WTC11 (cell line): ENCODE measurements at regions not wholly inside any gene's neighbourhood (a gene's known extent, or its start where the extent isn't known, plus 50 kb on each side); places are given as distances from the start of the nearest gene placed in this dataset.

Experiments
- ATAC-seq: fragments of 200-7000 bp; cut with Tn5 transposase; 2 replicates; pipeline ENCODE4 v1.10.0; 2021; ENCODE audit warnings: mild to moderate bottlenecking, moderate library complexity
- CTCF ChIA-PET: fragments of 300-600 bp; sonication (Branson Sonifier 250); formaldehyde crosslinking; loops from one replicate; lab custom pipeline; 2021; ENCODE audit warnings: antibody characterized with exemption; lab: Charles Lee
- POLR2A ChIA-PET: fragments of 350-600 bp; sonication (Branson Sonifier 250); formaldehyde crosslinking; loops from one replicate; lab custom pipeline; 2021; ENCODE audit warnings: antibody characterized with exemption; lab: Charles Lee
- DNase-seq: peaks from one replicate; pipeline ENCODE4 v3.0.0; 2021; ENCODE audit warnings: low spot score
- H3K27ac Mint-ChIP-seq: 2 replicates; pipeline ENCODE4 v1.8.0; 2021; ENCODE audit warnings: mixed read lengths
- H3K27me3 Mint-ChIP-seq: 2 replicates; pipeline ENCODE4 v1.8.0; 2021; ENCODE audit warnings: low read depth, mild to moderate bottlenecking, moderate library complexity, mixed read lengths
- H3K36me3 Mint-ChIP-seq: 2 replicates; pipeline ENCODE4 v1.8.0; 2021; ENCODE audit warnings: mixed read lengths
- H3K4me1 Mint-ChIP-seq: 2 replicates; pipeline ENCODE4 v1.8.0; 2022; ENCODE audit warnings: mixed read lengths
- H3K4me3 Mint-ChIP-seq: 2 replicates; pipeline ENCODE4 v1.8.0; 2021; ENCODE audit warnings: mild to moderate bottlenecking, moderate library complexity, mixed read lengths
- H3K9me3 Mint-ChIP-seq: 2 replicates; pipeline ENCODE4 v1.8.0; 2021; ENCODE audit warnings: mixed read lengths
- AFF4 ChIP-seq: sonication (generic); formaldehyde crosslinking; IDR thresholded peaks from 2 replicates; pipeline ENCODE4 v1.8.1; 2023; ENCODE audit warnings: mild to moderate bottlenecking, missing genetic modification reagents, borderline replicate concordance
- ATF2 ChIP-seq: sonication (generic); formaldehyde crosslinking; IDR thresholded peaks from 2 replicates; pipeline ENCODE4 v1.8.1; 2022; ENCODE audit warnings: low read depth, missing genetic modification reagents, borderline replicate concordance
- HMGA2 ChIP-seq: fragments of 250-450 bp; sonication (Bioruptor Pico); IDR thresholded peaks from 2 replicates; pipeline ENCODE4 v1.4.0; 2021; ENCODE audit warnings: mild to moderate bottlenecking, moderate library complexity
- IRF1 ChIP-seq: sonication (generic); formaldehyde crosslinking; IDR thresholded peaks from 2 replicates; pipeline ENCODE4 v1.8.0; 2023; ENCODE audit warnings: missing genetic modification reagents
- JUN ChIP-seq: sonication (generic); formaldehyde crosslinking; IDR thresholded peaks from 2 replicates; pipeline ENCODE4 v1.8.0; 2023; ENCODE audit warnings: mild to moderate bottlenecking, missing genetic modification reagents
- MXD4 ChIP-seq: fragments of 250-450 bp; sonication (Bioruptor Pico); IDR thresholded peaks from 2 replicates; pipeline ENCODE4 v1.8.0; 2021; ENCODE audit warnings: mild to moderate bottlenecking, moderate library complexity, borderline replicate concordance
- NFATC4 ChIP-seq: fragments of 250-450 bp; sonication (Bioruptor Pico); IDR thresholded peaks from 2 replicates; pipeline ENCODE4 v1.9.0; 2021; ENCODE audit warnings: mild to moderate bottlenecking
- NFE2L1 ChIP-seq: sonication (generic); formaldehyde crosslinking; IDR thresholded peaks from 2 replicates; pipeline ENCODE4 v1.8.1; 2023; ENCODE audit warnings: missing genetic modification reagents
- NFYB ChIP-seq: sonication (generic); formaldehyde crosslinking; conservative IDR thresholded peaks from 2 replicates; pipeline ENCODE4 v1.8.0; 2022; ENCODE audit warnings: low read depth, missing genetic modification reagents
- NR1H2 ChIP-seq: sonication (generic); formaldehyde crosslinking; IDR thresholded peaks from 2 replicates; pipeline ENCODE4 v1.9.0; 2021; ENCODE audit warnings: mild to moderate bottlenecking, moderate library complexity, missing genetic modification reagents
- NR2C2 ChIP-seq: sonication (generic); formaldehyde crosslinking; IDR thresholded peaks from 2 replicates; pipeline ENCODE4 v1.8.0; 2022; ENCODE audit warnings: mild to moderate bottlenecking, missing genetic modification reagents
- TCF7 ChIP-seq: sonication (generic); formaldehyde crosslinking; IDR thresholded peaks from 2 replicates; pipeline ENCODE4 v1.8.0; 2022; ENCODE audit warnings: mild to moderate bottlenecking, low read depth, missing genetic modification reagents, moderate library complexity
- TEAD1 ChIP-seq: sonication (generic); formaldehyde crosslinking; IDR thresholded peaks from 2 replicates; pipeline ENCODE4 v1.8.0; 2022; ENCODE audit warnings: mild to moderate bottlenecking, missing genetic modification reagents
- TEAD4 ChIP-seq: sonication (generic); formaldehyde crosslinking; IDR thresholded peaks from 2 replicates; pipeline ENCODE4 v1.8.0; 2022; ENCODE audit warnings: mild to moderate bottlenecking, missing genetic modification reagents
- ZNF121 ChIP-seq: sonication (generic); formaldehyde crosslinking; IDR thresholded peaks from 2 replicates; pipeline ENCODE4 v1.8.0; 2023; ENCODE audit warnings: missing genetic modification reagents
- ZNF512 ChIP-seq: sonication (generic); formaldehyde crosslinking; IDR thresholded peaks from 2 replicates; pipeline ENCODE4 v1.8.1; 2022; ENCODE audit warnings: missing genetic modification reagents, borderline replicate concordance
- ZNF671 ChIP-seq: fragments of 250-450 bp; sonication (Bioruptor Pico); IDR thresholded peaks from 2 replicates; pipeline ENCODE4 v1.8.0; 2021; ENCODE audit warnings: mild to moderate bottlenecking
- TF ChIP-seq, protein P1 (sequence below): fragments of 250-450 bp; sonication (Bioruptor Pico); IDR thresholded peaks from 2 replicates; pipeline ENCODE4 v1.9.0; 2021; ENCODE audit warnings: mild to moderate bottlenecking
- TF ChIP-seq, protein P2 (sequence below): sonication (generic); formaldehyde crosslinking; conservative IDR thresholded peaks from 2 replicates; pipeline ENCODE4 v1.8.1; 2023; ENCODE audit warnings: mild to moderate bottlenecking, low read depth, missing genetic modification reagents, moderate library complexity

GRCh38 chr9:91045041-91045440, 243.4 kb downstream of the SYK start:
- Mint-ChIP-seq H3K27me3 (no peaks in the 10 kb centered on the region), H3K36me3 (no peaks in the 10 kb centered on the region), H3K4me3 (no peak overlapping the region), H3K9me3 (no peaks in the 10 kb centered on the region), H3K27ac (no peak overlapping the region), H3K4me1 (peaks cover 18% of the 10 kb centered on the region)
- TF ChIP-seq, protein P1, sequence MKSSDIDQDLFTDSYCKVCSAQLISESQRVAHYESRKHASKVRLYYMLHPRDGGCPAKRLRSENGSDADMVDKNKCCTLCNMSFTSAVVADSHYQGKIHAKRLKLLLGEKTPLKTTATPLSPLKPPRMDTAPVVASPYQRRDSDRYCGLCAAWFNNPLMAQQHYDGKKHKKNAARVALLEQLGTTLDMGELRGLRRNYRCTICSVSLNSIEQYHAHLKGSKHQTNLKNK (CRISPR knock-in tag): no peak
- no peak for TF ChIP-seq HMGA2 (CRISPR knock-in tag)
- TF ChIP-seq NFYB (CRISPR knock-in tag): no peak
- TF ChIP-seq NFATC4 (CRISPR knock-in tag): no peak
- no peak for TF ChIP-seq NR2C2 (CRISPR knock-in tag)
- no peak for TF ChIP-seq ZNF671
- no peak for TF ChIP-seq NR1H2 (CRISPR knock-in tag)
- TF ChIP-seq TEAD1 (CRISPR knock-in tag): no peak
- TF ChIP-seq MXD4 (CRISPR knock-in tag): no peak
- ATAC-seq (peak; percentile 62), DNase-seq (no peak)
- POLR2A ChIA-PET: no interaction called here
- CTCF ChIA-PET: interaction anchor here (1.1 to 1.2 kb wide), 2 partner anchors 44 to 129 kb away, joined by 3 read pairs; no protein-coding TSS in a partner anchor

DNA sequence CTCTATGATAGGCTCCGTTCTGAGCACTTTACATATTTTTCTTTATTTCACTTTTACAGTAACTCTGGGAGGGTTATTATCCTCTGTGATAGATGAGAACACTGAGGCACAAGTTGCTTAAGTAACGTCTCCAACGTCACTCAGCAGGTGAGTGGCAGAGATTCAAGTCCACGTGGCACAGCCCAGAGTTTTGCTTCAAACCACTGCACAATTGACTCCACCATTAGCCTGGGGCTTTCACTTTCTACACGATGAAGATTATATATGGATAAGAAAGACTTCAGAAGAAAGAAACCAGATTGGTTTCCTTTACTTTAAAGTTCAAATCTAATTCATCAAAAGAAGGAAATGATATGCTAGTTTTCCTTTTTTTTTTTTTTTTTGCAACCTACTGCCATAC, 245.9 kb downstream of the SYK start:
- TF ChIP-seq NFE2L1 (CRISPR knock-in tag) (no peak), ZNF512 (CRISPR knock-in tag) (no peak), ZNF121 (CRISPR knock-in tag) (no peak), JUN (CRISPR knock-in tag) (no peak), AFF4 (CRISPR knock-in tag) (no peak), IRF1 (CRISPR knock-in tag) (no peak), ATF2 (CRISPR knock-in tag) (no peak), TEAD4 (CRISPR knock-in tag) (no peak), NR1H2 (CRISPR knock-in tag) (no peak), TCF7 (no peak)
- TF ChIP-seq, protein P2, sequence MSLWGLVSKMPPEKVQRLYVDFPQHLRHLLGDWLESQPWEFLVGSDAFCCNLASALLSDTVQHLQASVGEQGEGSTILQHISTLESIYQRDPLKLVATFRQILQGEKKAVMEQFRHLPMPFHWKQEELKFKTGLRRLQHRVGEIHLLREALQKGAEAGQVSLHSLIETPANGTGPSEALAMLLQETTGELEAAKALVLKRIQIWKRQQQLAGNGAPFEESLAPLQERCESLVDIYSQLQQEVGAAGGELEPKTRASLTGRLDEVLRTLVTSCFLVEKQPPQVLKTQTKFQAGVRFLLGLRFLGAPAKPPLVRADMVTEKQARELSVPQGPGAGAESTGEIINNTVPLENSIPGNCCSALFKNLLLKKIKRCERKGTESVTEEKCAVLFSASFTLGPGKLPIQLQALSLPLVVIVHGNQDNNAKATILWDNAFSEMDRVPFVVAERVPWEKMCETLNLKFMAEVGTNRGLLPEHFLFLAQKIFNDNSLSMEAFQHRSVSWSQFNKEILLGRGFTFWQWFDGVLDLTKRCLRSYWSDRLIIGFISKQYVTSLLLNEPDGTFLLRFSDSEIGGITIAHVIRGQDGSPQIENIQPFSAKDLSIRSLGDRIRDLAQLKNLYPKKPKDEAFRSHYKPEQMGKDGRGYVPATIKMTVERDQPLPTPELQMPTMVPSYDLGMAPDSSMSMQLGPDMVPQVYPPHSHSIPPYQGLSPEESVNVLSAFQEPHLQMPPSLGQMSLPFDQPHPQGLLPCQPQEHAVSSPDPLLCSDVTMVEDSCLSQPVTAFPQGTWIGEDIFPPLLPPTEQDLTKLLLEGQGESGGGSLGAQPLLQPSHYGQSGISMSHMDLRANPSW (CRISPR knock-in tag): no peak
- DNase-seq: no peak
- H3K27me3 Mint-ChIP-seq: no peaks in the 10 kb centered on the region; the same call in 1 of the 2 replicates
- no peaks in the 10 kb centered on the region for H3K36me3 Mint-ChIP-seq
- H3K4me3 Mint-ChIP-seq: no peak overlapping the region
- no peak for ATAC-seq
- ChIA-PET CTCF (no interaction called here), POLR2A (no interaction called here)
- no peaks in the 10 kb centered on the region for H3K9me3 Mint-ChIP-seq
- peaks cover 12% of the 10 kb centered on the region for H3K4me1 Mint-ChIP-seq
- no peak overlapping the region for H3K27ac Mint-ChIP-seq
